ENCODE measurements at regions not wholly inside any gene's neighbourhood (a gene's known extent, or its start where the extent isn't known, plus 50 kb on each side); places are given as distances from the start of the nearest gene placed in this dataset.

DNA sequence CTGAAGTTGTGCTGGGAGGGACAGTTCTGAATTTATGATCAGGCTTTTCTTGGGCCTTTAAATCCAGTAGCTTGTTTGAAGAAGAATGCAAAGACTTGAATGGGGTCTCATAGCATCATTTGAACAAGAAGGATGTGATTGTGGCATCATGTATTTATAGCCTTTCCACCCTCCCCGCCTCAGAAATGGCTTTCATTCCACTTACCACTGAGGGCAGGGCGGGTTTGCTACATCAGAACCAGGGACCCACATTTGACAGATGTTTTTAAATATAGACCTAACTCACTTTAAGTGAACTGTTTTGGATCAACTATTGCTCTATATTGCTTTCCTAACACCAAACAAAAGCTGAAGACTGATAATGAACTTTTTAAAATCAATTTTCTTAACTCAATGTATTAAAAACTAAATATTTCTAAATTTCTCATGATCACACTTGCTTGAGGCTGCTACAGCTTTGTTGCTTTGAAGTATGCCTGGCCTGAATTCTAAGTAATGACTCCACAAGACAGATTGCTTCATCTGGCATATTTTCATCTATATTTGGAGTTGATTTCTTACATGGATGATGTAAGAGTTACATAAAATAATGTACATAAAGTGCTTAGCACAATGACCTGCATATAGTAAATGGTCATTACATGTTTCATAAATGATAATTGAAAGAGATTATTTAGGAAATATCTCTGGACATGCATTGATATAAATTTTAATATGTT lies 1552.9 kb upstream of the SLC39A10 start:
- Mint-ChIP-seq H3K36me3 (ENCODE audit: low read depth) (no peaks in the 10 kb centered on the region), H3K27ac (no peak overlapping the region), H3K9me3 (no peaks in the 10 kb centered on the region), H3K27me3 (ENCODE audit: low read depth) (no peaks in the 10 kb centered on the region), H3K4me1 (ENCODE audit: low read depth) (no peaks in the 10 kb centered on the region), H3K4me3 (ENCODE audit: low read depth) (no peak overlapping the region)
- DNase-seq (ENCODE audit: low spot score), result no peak
- intact Hi-C loops (cut with micrococcal nuclease), result no loop called here

DNA sequence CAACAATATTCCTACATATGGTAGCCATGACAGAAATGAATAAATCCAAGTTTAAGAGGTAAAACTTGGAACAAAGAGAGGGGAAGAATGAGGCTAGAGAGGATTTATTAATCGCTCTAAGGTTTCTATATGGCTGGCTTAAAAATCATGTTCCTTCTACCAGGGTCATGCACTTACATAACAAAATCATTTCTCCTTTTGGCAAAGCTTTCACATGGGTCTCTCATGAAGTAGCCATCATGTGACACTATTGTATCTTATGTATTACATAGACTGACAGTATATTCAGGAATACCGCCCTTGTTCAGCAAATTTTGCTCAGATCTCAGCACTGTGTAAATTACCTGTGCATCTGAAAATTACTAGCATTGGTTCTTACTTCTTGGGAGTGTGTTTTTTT lies 1554.5 kb upstream of the SLC39A10 start:
- DNase-seq (ENCODE audit: low spot score), result no peak
- Mint-ChIP-seq H3K4me1 (ENCODE audit: low read depth) (no peaks in the 10 kb centered on the region), H3K27me3 (ENCODE audit: low read depth) (no peaks in the 10 kb centered on the region), H3K4me3 (ENCODE audit: low read depth) (no peak overlapping the region), H3K27ac (no peak overlapping the region), H3K9me3 (no peaks in the 10 kb centered on the region), H3K36me3 (ENCODE audit: low read depth) (no peaks in the 10 kb centered on the region)
- intact Hi-C loops (cut with micrococcal nuclease), result no loop called here

DNA sequence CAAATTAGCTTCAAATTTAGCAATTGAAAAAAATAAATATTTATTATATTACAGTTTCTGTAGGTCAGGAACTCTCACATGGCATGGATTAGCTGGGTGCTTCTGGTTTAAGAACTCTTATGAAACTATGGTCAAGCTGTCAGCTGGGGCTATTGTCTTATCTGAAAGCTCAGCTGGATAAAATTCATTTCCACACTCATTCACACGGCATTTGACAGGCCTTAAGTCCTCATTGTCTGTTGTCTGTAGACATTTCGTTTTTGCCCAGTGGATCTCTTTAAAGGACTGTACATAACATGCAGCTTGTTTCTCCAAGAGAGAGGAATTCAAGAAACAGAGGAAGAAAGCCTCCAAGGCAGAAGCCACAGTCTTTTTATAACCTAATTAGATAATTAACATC lies 1556.8 kb upstream of the SLC39A10 start:
- intact Hi-C loops (cut with micrococcal nuclease), result no loop called here
- H3K27me3 Mint-ChIP-seq (ENCODE audit: low read depth), result no peaks in the 10 kb centered on the region
- H3K4me3 Mint-ChIP-seq (ENCODE audit: low read depth), result no peak overlapping the region
- H3K36me3 Mint-ChIP-seq (ENCODE audit: low read depth), result no peaks in the 10 kb centered on the region
- no peaks in the 10 kb centered on the region for H3K9me3 Mint-ChIP-seq
- no peak for DNase-seq (ENCODE audit: low spot score)
- no peak overlapping the region for H3K27ac Mint-ChIP-seq
- no peaks in the 10 kb centered on the region for H3K4me1 Mint-ChIP-seq (ENCODE audit: low read depth)

DNA sequence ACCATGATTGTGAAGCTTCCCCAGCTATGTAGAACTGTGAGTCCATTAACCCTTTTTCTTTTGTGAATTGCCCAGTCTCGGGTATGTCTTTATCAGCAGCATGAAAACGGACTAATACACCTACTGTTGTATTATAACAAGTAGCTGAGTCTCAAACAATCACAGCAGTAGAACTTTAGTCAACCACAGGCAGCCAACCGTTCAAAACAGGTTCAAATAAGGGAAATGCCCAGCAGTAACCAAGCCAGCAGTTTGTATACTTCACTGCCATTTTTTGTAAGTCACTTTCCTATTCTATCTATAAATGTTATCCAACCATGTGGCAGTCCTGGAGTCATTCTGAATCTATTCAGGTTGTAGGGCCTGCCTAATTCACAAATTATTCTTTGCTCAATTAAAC lies 1560.6 kb upstream of the SLC39A10 start:
- Mint-ChIP-seq H3K27me3 (ENCODE audit: low read depth) (no peaks in the 10 kb centered on the region), H3K27ac (no peak overlapping the region), H3K4me3 (ENCODE audit: low read depth) (no peak overlapping the region), H3K36me3 (ENCODE audit: low read depth) (no peaks in the 10 kb centered on the region), H3K4me1 (ENCODE audit: low read depth) (no peaks in the 10 kb centered on the region), H3K9me3 (no peaks in the 10 kb centered on the region)
- DNase-seq (ENCODE audit: low spot score), result no peak
- intact Hi-C loops (cut with micrococcal nuclease), result no loop called here

GRCh38 chr2:194095359-194095758 lies 1561.7 kb upstream of the SLC39A10 start:
- DNase-seq (ENCODE audit: low spot score), result no peak
- no peak overlapping the region for H3K27ac Mint-ChIP-seq
- H3K27me3 Mint-ChIP-seq (ENCODE audit: low read depth), result no peaks in the 10 kb centered on the region
- intact Hi-C loops (cut with micrococcal nuclease), result no loop called here
- H3K4me1 Mint-ChIP-seq (ENCODE audit: low read depth), result no peaks in the 10 kb centered on the region
- no peaks in the 10 kb centered on the region for H3K36me3 Mint-ChIP-seq (ENCODE audit: low read depth)
- H3K4me3 Mint-ChIP-seq (ENCODE audit: low read depth), result no peak overlapping the region
- H3K9me3 Mint-ChIP-seq, result no peaks in the 10 kb centered on the region

GRCh38 chr2:194090251-194090905 lies 1566.6 kb upstream of the SLC39A10 start:
- Mint-ChIP-seq H3K4me1 (ENCODE audit: low read depth) (no peaks in the 10 kb centered on the region), H3K9me3 (no peaks in the 10 kb centered on the region), H3K27me3 (ENCODE audit: low read depth) (no peaks in the 10 kb centered on the region), H3K27ac (no peak overlapping the region), H3K36me3 (ENCODE audit: low read depth) (no peaks in the 10 kb centered on the region), H3K4me3 (ENCODE audit: low read depth) (no peak overlapping the region)
- no peak for DNase-seq (ENCODE audit: low spot score)
- intact Hi-C loops (cut with micrococcal nuclease), result no loop called here

- H3K27me3 Mint-ChIP-seq (ENCODE audit: low read depth), result no peaks in the 10 kb centered on the region
- H3K4me3 Mint-ChIP-seq (ENCODE audit: low read depth), result no peak overlapping the region
- no peaks in the 10 kb centered on the region for H3K36me3 Mint-ChIP-seq (ENCODE audit: low read depth)
- DNase-seq (ENCODE audit: low spot score), result no peak
- no peaks in the 10 kb centered on the region for H3K9me3 Mint-ChIP-seq
- intact Hi-C loops (cut with micrococcal nuclease), result no loop called here
- no peak overlapping the region for H3K27ac Mint-ChIP-seq
- no peaks in the 10 kb centered on the region for H3K4me1 Mint-ChIP-seq (ENCODE audit: low read depth)
These were observed 1569.7 kb upstream of the SLC39A10 start for GRCh38 chr2:194087089-194087958.

DNA sequence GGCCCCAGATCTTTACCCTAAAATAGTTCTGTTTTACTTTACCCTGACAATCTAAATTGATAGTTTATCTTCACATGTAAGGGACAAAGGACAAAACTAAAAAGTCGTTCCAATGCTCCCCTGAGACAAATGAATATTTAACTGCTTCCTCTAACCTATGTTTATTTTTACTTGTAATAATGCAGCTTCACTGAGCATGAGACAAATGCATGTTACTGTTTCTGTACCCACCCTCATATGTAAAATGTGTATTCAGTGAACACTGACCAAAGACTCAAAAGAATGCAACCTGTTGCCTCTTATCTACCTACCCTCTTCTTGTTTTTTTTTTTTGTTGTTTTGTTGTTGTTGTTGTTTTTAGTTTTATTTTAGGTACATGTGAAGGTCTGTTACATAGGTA lies 1570.9 kb upstream of the SLC39A10 start:
- no peak for DNase-seq (ENCODE audit: low spot score)
- Mint-ChIP-seq H3K4me1 (ENCODE audit: low read depth) (no peaks in the 10 kb centered on the region), H3K27ac (no peak overlapping the region), H3K4me3 (ENCODE audit: low read depth) (no peak overlapping the region), H3K9me3 (no peaks in the 10 kb centered on the region), H3K27me3 (ENCODE audit: low read depth) (no peaks in the 10 kb centered on the region), H3K36me3 (ENCODE audit: low read depth) (no peaks in the 10 kb centered on the region)
- intact Hi-C loops (cut with micrococcal nuclease), result no loop called here

DNA sequence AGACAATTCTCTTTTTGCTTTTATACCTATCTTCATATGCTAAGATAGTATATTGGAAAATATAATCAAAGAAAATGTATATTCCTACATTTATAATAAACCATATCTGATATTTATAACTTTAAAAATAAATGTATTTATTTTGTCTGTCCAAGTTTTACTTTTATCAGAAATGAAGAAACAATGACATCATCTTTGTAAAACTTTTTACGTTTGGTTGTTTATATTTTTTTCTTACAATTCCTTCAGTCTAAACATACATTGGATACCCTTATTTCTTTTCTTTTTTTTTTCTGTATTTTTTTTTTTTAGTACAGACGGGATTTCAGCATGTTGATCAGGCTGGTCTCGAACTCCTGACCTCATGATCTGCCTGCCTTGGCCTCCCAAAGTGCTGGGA lies 1577.0 kb upstream of the SLC39A10 start:
- Mint-ChIP-seq H3K27ac (no peak overlapping the region), H3K4me3 (ENCODE audit: low read depth) (no peak overlapping the region), H3K4me1 (ENCODE audit: low read depth) (no peaks in the 10 kb centered on the region), H3K27me3 (ENCODE audit: low read depth) (no peaks in the 10 kb centered on the region), H3K36me3 (ENCODE audit: low read depth) (no peaks in the 10 kb centered on the region), H3K9me3 (no peaks in the 10 kb centered on the region)
- intact Hi-C loops (cut with micrococcal nuclease), result no loop called here
- DNase-seq (ENCODE audit: low spot score), result no peak

DNA sequence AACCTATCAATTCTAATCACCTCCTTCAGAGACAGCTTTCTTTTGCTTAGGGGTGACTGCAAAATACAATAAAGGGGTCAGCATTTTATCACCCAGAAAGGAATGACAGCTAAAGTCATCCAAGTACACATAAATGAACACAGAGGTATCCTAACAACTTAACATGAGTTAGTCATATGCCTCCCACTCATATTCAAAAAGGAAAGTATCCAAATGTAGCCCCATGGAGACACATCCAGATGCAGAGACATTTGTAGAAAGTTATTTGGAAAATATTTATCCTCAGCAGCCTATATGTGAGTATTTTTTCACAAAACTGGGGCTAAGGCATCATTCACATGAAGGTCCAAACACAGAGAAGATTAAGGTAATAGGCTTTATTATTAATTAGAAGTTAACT lies 1579.7 kb upstream of the SLC39A10 start:
- H3K4me1 Mint-ChIP-seq (ENCODE audit: low read depth), result no peaks in the 10 kb centered on the region
- no peaks in the 10 kb centered on the region for H3K27me3 Mint-ChIP-seq (ENCODE audit: low read depth)
- no peak overlapping the region for H3K27ac Mint-ChIP-seq
- no peak for DNase-seq (ENCODE audit: low spot score)
- H3K4me3 Mint-ChIP-seq (ENCODE audit: low read depth), result no peak overlapping the region
- no peaks in the 10 kb centered on the region for H3K9me3 Mint-ChIP-seq
- intact Hi-C loops (cut with micrococcal nuclease), result no loop called here
- no peaks in the 10 kb centered on the region for H3K36me3 Mint-ChIP-seq (ENCODE audit: low read depth)

DNA sequence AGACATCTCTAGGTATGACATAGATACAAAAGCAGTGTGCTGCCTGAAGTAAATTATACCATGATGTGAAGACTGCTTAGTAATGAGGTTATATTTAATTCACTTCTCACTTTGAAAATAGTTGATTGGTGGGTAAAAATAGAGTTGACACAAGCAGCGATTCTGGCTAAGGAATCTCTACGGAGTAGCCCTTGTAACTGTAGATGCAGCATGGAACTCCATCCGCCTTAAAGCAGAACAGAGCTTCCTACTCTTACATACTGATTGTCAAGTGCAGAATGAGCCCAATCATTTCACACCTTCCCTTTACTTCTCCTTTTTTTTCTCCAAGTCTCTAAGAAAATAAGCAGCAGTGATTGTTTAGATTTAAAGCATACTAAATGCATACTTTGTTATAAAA lies 1594.6 kb upstream of the SLC39A10 start:
- Mint-ChIP-seq H3K4me3 (ENCODE audit: low read depth) (no peak overlapping the region), H3K27me3 (ENCODE audit: low read depth) (no peaks in the 10 kb centered on the region), H3K9me3 (no peaks in the 10 kb centered on the region), H3K27ac (no peak overlapping the region), H3K36me3 (ENCODE audit: low read depth) (no peaks in the 10 kb centered on the region), H3K4me1 (ENCODE audit: low read depth) (no peaks in the 10 kb centered on the region)
- no peak for DNase-seq (ENCODE audit: low spot score)
- intact Hi-C loops (cut with micrococcal nuclease), result no loop called here

DNA sequence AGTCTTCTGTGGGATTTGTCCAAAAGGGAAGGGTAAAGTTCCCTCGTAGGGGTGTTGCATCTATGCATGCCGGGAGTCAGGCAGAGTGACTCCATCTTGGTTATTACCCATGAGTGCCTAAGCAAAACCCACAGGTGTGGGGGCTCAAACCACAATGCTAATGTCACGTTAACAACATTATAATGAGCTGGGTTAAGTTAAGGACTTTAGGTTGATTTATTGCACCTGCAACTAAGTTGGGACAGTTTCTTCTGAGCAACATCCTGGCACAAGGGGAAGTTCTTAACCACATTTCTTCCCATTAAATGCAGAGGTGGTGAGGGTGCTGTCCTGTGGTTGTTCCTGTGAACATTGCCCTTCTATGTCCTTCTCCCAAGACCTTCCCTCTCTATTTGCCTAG lies 1596.8 kb upstream of the SLC39A10 start:
- Mint-ChIP-seq H3K36me3 (ENCODE audit: low read depth) (no peaks in the 10 kb centered on the region), H3K27me3 (ENCODE audit: low read depth) (no peaks in the 10 kb centered on the region), H3K4me1 (ENCODE audit: low read depth) (no peaks in the 10 kb centered on the region), H3K4me3 (ENCODE audit: low read depth) (no peak overlapping the region), H3K9me3 (no peaks in the 10 kb centered on the region), H3K27ac (no peak overlapping the region)
- intact Hi-C loops (cut with micrococcal nuclease), result no loop called here
- no peak for DNase-seq (ENCODE audit: low spot score)

DNA sequence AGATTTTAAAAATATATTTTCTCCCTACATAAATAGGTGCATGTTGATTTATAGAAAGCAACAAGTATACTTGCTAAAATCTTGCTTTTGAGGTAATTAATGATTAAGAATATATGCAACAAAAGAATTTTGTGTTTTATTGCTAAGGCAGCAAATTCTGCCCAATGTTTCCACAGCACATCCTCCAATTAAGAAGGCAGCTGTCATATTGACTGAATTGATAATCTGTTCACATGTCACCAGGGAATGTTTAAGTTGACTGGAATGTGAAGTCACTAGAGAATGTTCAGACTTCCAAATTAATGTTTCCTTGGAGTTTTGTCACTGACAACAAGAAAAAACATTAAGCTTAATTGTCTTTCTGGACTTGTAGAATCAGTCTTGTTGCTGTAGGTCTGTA lies 1602.7 kb upstream of the SLC39A10 start:
- no peak for DNase-seq (ENCODE audit: low spot score)
- intact Hi-C loops (cut with micrococcal nuclease), result no loop called here
- peaks cover 3% of the 10 kb centered on the region for H3K9me3 Mint-ChIP-seq
- H3K4me1 Mint-ChIP-seq (ENCODE audit: low read depth), result no peaks in the 10 kb centered on the region
- H3K27ac Mint-ChIP-seq, result no peak overlapping the region
- no peaks in the 10 kb centered on the region for H3K36me3 Mint-ChIP-seq (ENCODE audit: low read depth)
- H3K4me3 Mint-ChIP-seq (ENCODE audit: low read depth), result no peak overlapping the region
- no peaks in the 10 kb centered on the region for H3K27me3 Mint-ChIP-seq (ENCODE audit: low read depth)
